ENCODE measurements at regions not wholly inside any gene's neighbourhood (a gene's known extent, or its start where the extent isn't known, plus 50 kb on each side); places are given as distances from the start of the nearest gene placed in this dataset.

GRCh38 chr2:107025869-107026380 lies 140.0 kb upstream of the ST6GAL2 start:
- no peak for DNase-seq

GRCh38 chr2:107027205-107027604 lies 141.2 kb upstream of the ST6GAL2 start:
- DNase-seq, result no peak

- DNase-seq, result no peak
These were observed 141.8 kb upstream of the ST6GAL2 start for GRCh38 chr2:107027810-107028209.

- no peak for DNase-seq
These were observed 142.7 kb upstream of the ST6GAL2 start for GRCh38 chr2:107028661-107029060.

GRCh38 chr2:107036293-107036692 lies 150.3 kb upstream of the ST6GAL2 start:
- DNase-seq, result no peak

GRCh38 chr2:107062173-107062572 lies 176.2 kb upstream of the ST6GAL2 start:
- no peak for DNase-seq

GRCh38 chr2:107062599-107063220 lies 176.7 kb upstream of the ST6GAL2 start:
- DNase-seq, result no peak

GRCh38 chr2:107063228-107063627 lies 177.3 kb upstream of the ST6GAL2 start:
- no peak for DNase-seq

- no peak for DNase-seq
These were observed 178.8 kb upstream of the ST6GAL2 start for GRCh38 chr2:107064750-107065149.

- DNase-seq, result no peak
These were observed 182.3 kb upstream of the ST6GAL2 start for GRCh38 chr2:107068069-107068916.

GRCh38 chr2:107069890-107070289 lies 183.9 kb upstream of the ST6GAL2 start:
- no peak for DNase-seq

GRCh38 chr2:107072150-107072940 lies 186.4 kb upstream of the ST6GAL2 start:
- DNase-seq, result no peak

- no peak for DNase-seq
These were observed 192.6 kb upstream of the ST6GAL2 start for GRCh38 chr2:107078584-107078983.

- no peak for DNase-seq
These were observed 200.5 kb upstream of the ST6GAL2 start for GRCh38 chr2:107086497-107086896.

GRCh38 chr2:107088156-107088555 lies 202.2 kb upstream of the ST6GAL2 start:
- DNase-seq, result no peak

GRCh38 chr2:107091163-107091864 lies 205.3 kb upstream of the ST6GAL2 start:
- DNase-seq, result no peak

- no peak for DNase-seq
These were observed 207.5 kb upstream of the ST6GAL2 start for GRCh38 chr2:107093426-107093957.

GRCh38 chr2:107094450-107094986 lies 208.6 kb upstream of the ST6GAL2 start:
- DNase-seq, result no peak

GRCh38 chr2:107102176-107102575 lies 216.2 kb upstream of the ST6GAL2 start:
- no peak for DNase-seq

GRCh38 chr2:107107351-107107750 lies 221.4 kb upstream of the ST6GAL2 start:
- no peak for DNase-seq

- no peak for DNase-seq
These were observed 222.6 kb upstream of the ST6GAL2 start for GRCh38 chr2:107108556-107108955.

GRCh38 chr2:107111623-107112022 lies 225.7 kb upstream of the ST6GAL2 start:
- no peak for DNase-seq

Measured in NCI-H2029 (cell line).